IMR-90 (cell line): ENCODE measurements at regions not wholly inside any gene's neighbourhood (a gene's known extent, or its start where the extent isn't known, plus 50 kb on each side); places are given as distances from the start of the nearest gene placed in this dataset.

Source experiments
- ATAC-seq: fragments of 200-7000 bp; cut with Tn5 transposase; 2 replicates; pipeline ENCODE4 v1.9.1; 2020; ENCODE audit warnings: low read depth, mild to moderate bottlenecking, moderate library complexity
- BruUV-seq: library from RNA; stranded (reverse); fragments of 400-500 nt; replicated peaks from 2 replicates; lab custom pipeline; 2021; lab: Mats Ljungman, UMichigan
- CTCF ChIA-PET: fragments of 300-600 bp; formaldehyde crosslinking; extraction: SDS; loops from one replicate; lab custom pipeline; 2021; ENCODE audit warnings: antibody characterized with exemption; lab: Yijun Ruan, JAX
- POLR2A ChIA-PET: fragments of 300-600 bp; sonication (Branson Sonifier 250); formaldehyde crosslinking; loops from one replicate; lab custom pipeline; 2022; ENCODE audit warnings: antibody characterized with exemption; ENCODE audit not compliant: unreplicated experiment; lab: Charles Lee
- DNase-seq: peaks from one replicate; pipeline ENCODE4 v3.0.0; 2013
- H2AFZ ChIP-seq: replicated peaks from 2 replicates; pipeline ENCODE3; 2013; ENCODE audit warnings: low read length, mild to moderate bottlenecking; ENCODE audit not compliant: poor library complexity
- H2AK5ac ChIP-seq: 2 replicates; pipeline ENCODE4 v1.6.1; 2013; ENCODE audit warnings: low read depth, low read length, inconsistent platforms
- H2AK9ac ChIP-seq: replicated peaks from 2 replicates; pipeline ENCODE3; 2013; ENCODE audit warnings: mild to moderate bottlenecking, low read depth, low read length, moderate library complexity; ENCODE audit not compliant: poor library complexity
- H2BK120ac ChIP-seq: 2 replicates; pipeline ENCODE4 v1.6.1; 2013; ENCODE audit warnings: low read depth, low read length, inconsistent platforms
- H2BK15ac ChIP-seq: 3 replicates; pipeline ENCODE4 v1.6.1; 2013; ENCODE audit warnings: low read depth, low read length, inconsistent platforms
- H2BK20ac ChIP-seq: 2 replicates; pipeline ENCODE4 v1.6.1; 2013; ENCODE audit warnings: low read depth, mild to moderate bottlenecking, inconsistent platforms, low read length, moderate library complexity
- H2BK5ac ChIP-seq: 2 replicates; pipeline ENCODE4 v1.6.1; 2013; ENCODE audit warnings: mild to moderate bottlenecking, low read depth, low read length, inconsistent platforms; ENCODE audit not compliant: poor library complexity, severe bottlenecking
- H3K14ac ChIP-seq: replicated peaks from 2 replicates; pipeline ENCODE4 v1.6.1; 2013; ENCODE audit warnings: low read depth, low read length, inconsistent platforms
- H3K18ac ChIP-seq: 2 replicates; pipeline ENCODE4 v1.6.1; 2013; ENCODE audit warnings: low read depth, low read length, control low read depth
- H3K23ac ChIP-seq: 2 replicates; pipeline ENCODE4 v1.6.1; 2013; ENCODE audit warnings: low read depth, low read length, inconsistent platforms
- H3K27ac ChIP-seq: 2 replicates; pipeline ENCODE4 v1.5.1; 2013; ENCODE audit warnings: mild to moderate bottlenecking, control low read depth, low read length; ENCODE audit not compliant: insufficient read depth
- H3K27me3 ChIP-seq: 2 replicates; pipeline ENCODE4 v1.6.1; 2013; ENCODE audit warnings: low read length; ENCODE audit not compliant: control insufficient read depth, insufficient read depth
- H3K36me3 ChIP-seq: 2 replicates; pipeline ENCODE4 v1.6.1; 2013; ENCODE audit warnings: low read length, mixed read lengths; ENCODE audit not compliant: control insufficient read depth, insufficient read depth
- H3K4ac ChIP-seq: 2 replicates; pipeline ENCODE4 v1.6.1; 2013; ENCODE audit warnings: low read depth, low read length, inconsistent platforms
- H3K4me1 ChIP-seq: 2 replicates; pipeline ENCODE4 v1.6.1; 2013; ENCODE audit warnings: low read length, mixed read lengths; ENCODE audit not compliant: control insufficient read depth, insufficient read depth
- H3K4me2 ChIP-seq: 2 replicates; pipeline ENCODE4 v1.6.1; 2013; ENCODE audit warnings: low read depth, mild to moderate bottlenecking, control low read depth, low read length, moderate library complexity
- H3K4me3 ChIP-seq: 2 replicates; pipeline ENCODE4 v1.5.1; 2013; ENCODE audit warnings: low read depth, mild to moderate bottlenecking, control low read depth, low read length, moderate library complexity; ENCODE audit not compliant: insufficient read depth
- H3K56ac ChIP-seq: 2 replicates; pipeline ENCODE4 v1.6.1; 2013; ENCODE audit warnings: low read length, inconsistent platforms; ENCODE audit not compliant: insufficient read depth; ENCODE audit errors: extremely low read depth
- H3K79me1 ChIP-seq, 2 experiments: 2 replicates each; pipeline ENCODE4 v1.6.1; 2013; ENCODE audit warnings: low read length in 2 of 2, inconsistent platforms in 1 of 2, low read depth in 1 of 2
- H3K9ac ChIP-seq: 2 replicates; pipeline ENCODE4 v1.6.1; 2013; ENCODE audit warnings: low read depth, low read length, control low read depth
- H3K9me1 ChIP-seq: 2 replicates; pipeline ENCODE4 v1.6.1; 2013; ENCODE audit warnings: low read length, inconsistent platforms; ENCODE audit not compliant: insufficient read depth
- H3K9me3 ChIP-seq: 2 replicates; pipeline ENCODE4 v1.6.1; 2013; ENCODE audit warnings: low read length; ENCODE audit not compliant: control insufficient read depth, insufficient read depth
- H4K20me1 ChIP-seq: 2 replicates; pipeline ENCODE4 v1.6.1; 2013; ENCODE audit warnings: low read length, inconsistent platforms; ENCODE audit not compliant: insufficient read depth
- H4K5ac ChIP-seq: 2 replicates; pipeline ENCODE4 v1.6.1; 2013; ENCODE audit warnings: mild to moderate bottlenecking, low read depth, low read length, control low read depth
- H4K8ac ChIP-seq, 2 experiments: 2 replicates each; pipeline ENCODE4 v1.6.1; 2013; ENCODE audit warnings: low read depth in 2 of 2, low read length in 2 of 2, control low read depth in 1 of 2, inconsistent platforms in 1 of 2
- H4K91ac ChIP-seq: 2 replicates; pipeline ENCODE4 v1.6.1; 2013; ENCODE audit warnings: low read depth, low read length, inconsistent platforms; ENCODE audit not compliant: insufficient read depth
- BHLHE40 ChIP-seq: fragments of 150-350 bp; IDR thresholded peaks from 2 replicates; pipeline ENCODE4 v1.6.1; 2016; ENCODE audit warnings: mild to moderate bottlenecking, low read depth, low read length
- CEBPB ChIP-seq: IDR thresholded peaks from 2 replicates; pipeline ENCODE4 v1.6.1; 2012; ENCODE audit warnings: low read depth, low read length, improper control_type of control experiment
- CHD1 ChIP-seq: IDR thresholded peaks from 2 replicates; pipeline ENCODE4 v1.6.1; 2012; ENCODE audit warnings: low read depth, low read length, improper control_type of control experiment
- FOS ChIP-seq: fragments of 150-350 bp; IDR thresholded peaks from 2 replicates; pipeline ENCODE4 v1.6.1; 2016; ENCODE audit warnings: low read depth, low read length
- MAFK ChIP-seq: IDR thresholded peaks from 2 replicates; pipeline ENCODE4 v1.6.1; 2012; ENCODE audit warnings: low read depth, low read length, improper control_type of control experiment
- MAZ ChIP-seq: IDR thresholded peaks from 2 replicates; pipeline ENCODE4 v1.6.1; 2012; ENCODE audit warnings: low read depth, mild to moderate bottlenecking, low read length, improper control_type of control experiment, moderate library complexity, borderline replicate concordance
- MXI1 ChIP-seq: IDR thresholded peaks from 2 replicates; pipeline ENCODE4 v1.6.1; 2012; ENCODE audit warnings: low read depth, mild to moderate bottlenecking, low read length, moderate library complexity, borderline replicate concordance
- NFE2L2 ChIP-seq: fragments of 150-350 bp; IDR thresholded peaks from 2 replicates; pipeline ENCODE4 v1.6.1; 2016; ENCODE audit warnings: low read depth, mild to moderate bottlenecking, low read length
- POLR2A ChIP-seq: IDR thresholded peaks from 2 replicates; pipeline ENCODE4 v1.6.1; 2012; ENCODE audit warnings: mild to moderate bottlenecking, low read depth, low read length
- RAD21 ChIP-seq: IDR thresholded peaks from 2 replicates; pipeline ENCODE4 v1.6.1; 2012; ENCODE audit warnings: low read length, improper control_type of control experiment
- RCOR1 ChIP-seq: IDR thresholded peaks from 2 replicates; pipeline ENCODE4 v1.6.1; 2012; ENCODE audit warnings: mild to moderate bottlenecking, low read length, improper control_type of control experiment; ENCODE audit not compliant: insufficient replicate concordance
- RFX5 ChIP-seq: IDR thresholded peaks from 2 replicates; pipeline ENCODE4 v1.8.0; 2012; ENCODE audit warnings: low read depth, mild to moderate bottlenecking, low read length, moderate library complexity
- SMC3 ChIP-seq: fragments of 150-350 bp; IDR thresholded peaks from 2 replicates; pipeline ENCODE4 v1.6.1; 2016; ENCODE audit warnings: low read depth, mild to moderate bottlenecking, antibody characterized with exemption, low read length, moderate library complexity
- WGBS, 2 experiments: methylation state at CpG; one replicate each; pipeline versions ENCODE4 v1.1.5 to v1.1.7; 2013; ENCODE audit warnings: missing lambda C conversion rate in 2 of 2; ENCODE audit not compliant: insufficient read length in 1 of 2; ENCODE audit errors: extremely low coverage in 2 of 2; 5-methylcytosine and 5-hydroxymethylcytosine counted together
- dilution Hi-C: fragments of 300-500 bp; cut with HindIII; formaldehyde crosslinking; loops from one replicate; pipeline ENCODE4 v1.14.3; 2018; ENCODE audit warnings: low sequenced_read_pairs; ENCODE audit not compliant: unreplicated experiment
- in situ Hi-C: fragments of 300-500 bp; cut with MboI; formaldehyde crosslinking; loops from 3 replicates; pipeline ENCODE4 v1.14.3; 2019; ENCODE audit warnings: low sequenced_read_pairs, inconsistent platforms, mixed read lengths
- intact Hi-C: fragments of 100-400 bp; cut with micrococcal nuclease; formaldehyde crosslinking; loops from 2 replicates; pipeline ENCODE4 v1.10.0; 2022
- TF ChIP-seq, protein P1 (sequence below): fragments of 150-350 bp; IDR thresholded peaks from 2 replicates; pipeline ENCODE4 v1.6.1; 2017; ENCODE audit warnings: mild to moderate bottlenecking, antibody characterized with exemption, low read length, low read depth
- TF ChIP-seq, protein P2 (sequence below): conservative IDR thresholded peaks from 2 replicates; pipeline ENCODE4 v1.5.1; 2012; ENCODE audit warnings: mild to moderate bottlenecking, low read depth, low read length, improper control_type of control experiment
- TF ChIP-seq, protein P3 (sequence below): fragments of 150-350 bp; IDR thresholded peaks from 2 replicates; pipeline ENCODE4 v1.6.1; 2016; ENCODE audit warnings: low read depth, mild to moderate bottlenecking, low read length, moderate library complexity, borderline replicate concordance

DNA sequence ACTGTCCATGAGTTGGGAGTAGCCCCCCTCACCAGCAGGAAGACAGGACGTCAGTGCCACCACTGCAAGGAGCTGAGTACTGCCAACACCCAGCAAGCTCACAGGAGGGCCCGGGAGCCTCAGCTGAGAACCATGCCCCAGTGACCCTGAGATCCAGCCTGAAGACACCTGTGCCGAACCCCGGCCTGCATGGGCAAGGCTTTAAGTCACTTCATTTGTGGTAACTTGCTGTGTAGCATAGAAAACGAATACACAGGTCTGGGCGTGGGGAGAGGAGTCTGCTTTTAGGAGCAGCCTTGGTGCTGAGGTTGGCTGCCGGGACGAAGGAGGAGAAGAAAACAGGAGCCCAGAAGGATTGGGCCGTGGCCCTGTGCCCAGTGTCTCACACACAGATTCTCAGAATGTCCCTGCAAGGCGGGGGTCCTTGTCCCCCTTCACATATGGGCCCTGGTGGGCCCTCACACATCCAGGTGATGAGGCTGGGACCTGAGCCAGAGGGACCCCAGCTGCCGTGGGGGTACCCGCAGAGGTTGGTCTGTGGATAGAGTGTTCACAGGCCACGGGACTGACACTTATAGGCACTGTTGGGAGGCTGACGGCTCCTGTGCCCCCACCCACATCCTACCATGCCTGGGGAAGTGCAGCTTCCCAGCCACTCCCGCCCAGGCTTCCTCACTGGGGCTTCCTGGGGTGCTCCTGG lies 85.3 kb downstream of the PLXNA1 start:
- BruUV-seq: no TSS peak
- no peak overlapping the region for H3K4me2 ChIP-seq
- H4K20me1 ChIP-seq: no peaks in the 10 kb centered on the region
- ATAC-seq (no peak), DNase-seq (no peak)
- ChIA-PET POLR2A (no interaction called here), CTCF (no interaction called here)
- no peak overlapping the region for H3K14ac ChIP-seq
- H2BK20ac ChIP-seq: no peak overlapping the region
- H3K27me3 ChIP-seq: peaks cover 30% of the 10 kb centered on the region
- no peak overlapping the region for H3K56ac ChIP-seq
- intact Hi-C loops: no loop called here
- no peak overlapping the region for H2AFZ ChIP-seq
- no peak overlapping the region for H2BK120ac ChIP-seq
- TF ChIP-seq CHD1 (no peak), POLR2A (no peak), SMC3 (no peak), BHLHE40 (no peak), RFX5 (no peak), RAD21 (no peak), MAZ (no peak), CEBPB (no peak), MAFK (no peak), FOS (no peak), MXI1 (no peak), NFE2L2 (no peak), RCOR1 (no peak)
- TF ChIP-seq, protein P1, sequence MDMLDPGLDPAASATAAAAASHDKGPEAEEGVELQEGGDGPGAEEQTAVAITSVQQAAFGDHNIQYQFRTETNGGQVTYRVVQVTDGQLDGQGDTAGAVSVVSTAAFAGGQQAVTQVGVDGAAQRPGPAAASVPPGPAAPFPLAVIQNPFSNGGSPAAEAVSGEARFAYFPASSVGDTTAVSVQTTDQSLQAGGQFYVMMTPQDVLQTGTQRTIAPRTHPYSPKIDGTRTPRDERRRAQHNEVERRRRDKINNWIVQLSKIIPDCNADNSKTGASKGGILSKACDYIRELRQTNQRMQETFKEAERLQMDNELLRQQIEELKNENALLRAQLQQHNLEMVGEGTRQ: no peak
- TF ChIP-seq, protein P2, sequence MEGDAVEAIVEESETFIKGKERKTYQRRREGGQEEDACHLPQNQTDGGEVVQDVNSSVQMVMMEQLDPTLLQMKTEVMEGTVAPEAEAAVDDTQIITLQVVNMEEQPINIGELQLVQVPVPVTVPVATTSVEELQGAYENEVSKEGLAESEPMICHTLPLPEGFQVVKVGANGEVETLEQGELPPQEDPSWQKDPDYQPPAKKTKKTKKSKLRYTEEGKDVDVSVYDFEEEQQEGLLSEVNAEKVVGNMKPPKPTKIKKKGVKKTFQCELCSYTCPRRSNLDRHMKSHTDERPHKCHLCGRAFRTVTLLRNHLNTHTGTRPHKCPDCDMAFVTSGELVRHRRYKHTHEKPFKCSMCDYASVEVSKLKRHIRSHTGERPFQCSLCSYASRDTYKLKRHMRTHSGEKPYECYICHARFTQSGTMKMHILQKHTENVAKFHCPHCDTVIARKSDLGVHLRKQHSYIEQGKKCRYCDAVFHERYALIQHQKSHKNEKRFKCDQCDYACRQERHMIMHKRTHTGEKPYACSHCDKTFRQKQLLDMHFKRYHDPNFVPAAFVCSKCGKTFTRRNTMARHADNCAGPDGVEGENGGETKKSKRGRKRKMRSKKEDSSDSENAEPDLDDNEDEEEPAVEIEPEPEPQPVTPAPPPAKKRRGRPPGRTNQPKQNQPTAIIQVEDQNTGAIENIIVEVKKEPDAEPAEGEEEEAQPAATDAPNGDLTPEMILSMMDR: no peak
- TF ChIP-seq, protein P3, sequence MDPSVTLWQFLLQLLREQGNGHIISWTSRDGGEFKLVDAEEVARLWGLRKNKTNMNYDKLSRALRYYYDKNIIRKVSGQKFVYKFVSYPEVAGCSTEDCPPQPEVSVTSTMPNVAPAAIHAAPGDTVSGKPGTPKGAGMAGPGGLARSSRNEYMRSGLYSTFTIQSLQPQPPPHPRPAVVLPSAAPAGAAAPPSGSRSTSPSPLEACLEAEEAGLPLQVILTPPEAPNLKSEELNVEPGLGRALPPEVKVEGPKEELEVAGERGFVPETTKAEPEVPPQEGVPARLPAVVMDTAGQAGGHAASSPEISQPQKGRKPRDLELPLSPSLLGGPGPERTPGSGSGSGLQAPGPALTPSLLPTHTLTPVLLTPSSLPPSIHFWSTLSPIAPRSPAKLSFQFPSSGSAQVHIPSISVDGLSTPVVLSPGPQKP: no peak
- in situ Hi-C loops: no loop called here
- H2BK5ac ChIP-seq: no peak overlapping the region
- no peak overlapping the region for H4K91ac ChIP-seq
- no peak overlapping the region for H3K18ac ChIP-seq
- H3K9me1 ChIP-seq: no peaks in the 10 kb centered on the region
- H2AK5ac ChIP-seq: no peak overlapping the region
- H3K9ac ChIP-seq: no peak overlapping the region
- WGBS, 2 experiments: 33% methylated on average over 1 of the region's 15 CpGs; no CpG with 5 or more reads in 1 of the 2 experiments
- dilution Hi-C loops: no loop called here
- H3K4ac ChIP-seq: no peak overlapping the region
- H3K4me1 ChIP-seq: 0 out of 2 replicates have a peak, but pooled peaks cover 2% of the 10 kb centered on the region
- no peak overlapping the region for H3K23ac ChIP-seq
- no peak overlapping the region for H3K4me3 ChIP-seq
- no peak overlapping the region for H2BK15ac ChIP-seq
- H3K27ac ChIP-seq: no peak overlapping the region
- no peaks in the 10 kb centered on the region for H3K79me1 ChIP-seq
- H2AK9ac ChIP-seq: no peak overlapping the region
- H3K36me3 ChIP-seq: no peaks in the 10 kb centered on the region
- H4K5ac ChIP-seq: no peak overlapping the region
- no peaks in the 10 kb centered on the region for H3K9me3 ChIP-seq
- no peak overlapping the region for H4K8ac ChIP-seq
